ENCODE measurements at regions not wholly inside any gene's neighbourhood (a gene's known extent, or its start where the extent isn't known, plus 50 kb on each side); places are given as distances from the start of the nearest gene placed in this dataset.

DNA sequence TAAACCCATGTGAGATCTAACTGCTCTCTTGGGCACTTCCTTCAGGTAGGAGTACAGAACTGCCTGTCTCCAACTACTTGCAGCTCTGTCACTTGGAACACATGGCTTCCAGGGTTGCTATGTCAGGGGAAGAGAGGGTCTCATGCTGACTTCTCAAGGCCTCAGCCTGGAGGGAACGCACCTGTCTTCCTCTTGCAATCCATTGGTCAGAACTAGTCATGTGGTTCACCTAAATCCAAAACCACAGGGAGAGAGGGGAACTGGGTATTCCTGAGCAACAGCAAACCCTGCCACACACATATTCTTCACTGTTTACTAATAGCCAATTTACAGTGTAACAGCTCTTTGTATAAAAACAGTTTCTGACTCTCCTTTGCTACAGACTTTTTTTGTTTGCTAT lies 206.1 kb downstream of the KCNJ2 start:
- DNase-seq (ENCODE audit: low read depth in 1 of 2, low spot score in 1 of 2): no peak
- no peak overlapping the region for H3K27ac ChIP-seq (replicated peaks)
- no peaks in the 10 kb centered on the region for H3K27me3 ChIP-seq (ENCODE audit: insufficient read depth, poor library complexity, severe bottlenecking)
- no peak for TF ChIP-seq GABPA (IDR thresholded peaks at IDR 0.05; ENCODE audit: low read depth)
- TF ChIP-seq POLR2AphosphoS5 (IDR thresholded peaks at IDR 0.05; ENCODE audit: low read depth): no peak
- TF ChIP-seq, protein P1, sequence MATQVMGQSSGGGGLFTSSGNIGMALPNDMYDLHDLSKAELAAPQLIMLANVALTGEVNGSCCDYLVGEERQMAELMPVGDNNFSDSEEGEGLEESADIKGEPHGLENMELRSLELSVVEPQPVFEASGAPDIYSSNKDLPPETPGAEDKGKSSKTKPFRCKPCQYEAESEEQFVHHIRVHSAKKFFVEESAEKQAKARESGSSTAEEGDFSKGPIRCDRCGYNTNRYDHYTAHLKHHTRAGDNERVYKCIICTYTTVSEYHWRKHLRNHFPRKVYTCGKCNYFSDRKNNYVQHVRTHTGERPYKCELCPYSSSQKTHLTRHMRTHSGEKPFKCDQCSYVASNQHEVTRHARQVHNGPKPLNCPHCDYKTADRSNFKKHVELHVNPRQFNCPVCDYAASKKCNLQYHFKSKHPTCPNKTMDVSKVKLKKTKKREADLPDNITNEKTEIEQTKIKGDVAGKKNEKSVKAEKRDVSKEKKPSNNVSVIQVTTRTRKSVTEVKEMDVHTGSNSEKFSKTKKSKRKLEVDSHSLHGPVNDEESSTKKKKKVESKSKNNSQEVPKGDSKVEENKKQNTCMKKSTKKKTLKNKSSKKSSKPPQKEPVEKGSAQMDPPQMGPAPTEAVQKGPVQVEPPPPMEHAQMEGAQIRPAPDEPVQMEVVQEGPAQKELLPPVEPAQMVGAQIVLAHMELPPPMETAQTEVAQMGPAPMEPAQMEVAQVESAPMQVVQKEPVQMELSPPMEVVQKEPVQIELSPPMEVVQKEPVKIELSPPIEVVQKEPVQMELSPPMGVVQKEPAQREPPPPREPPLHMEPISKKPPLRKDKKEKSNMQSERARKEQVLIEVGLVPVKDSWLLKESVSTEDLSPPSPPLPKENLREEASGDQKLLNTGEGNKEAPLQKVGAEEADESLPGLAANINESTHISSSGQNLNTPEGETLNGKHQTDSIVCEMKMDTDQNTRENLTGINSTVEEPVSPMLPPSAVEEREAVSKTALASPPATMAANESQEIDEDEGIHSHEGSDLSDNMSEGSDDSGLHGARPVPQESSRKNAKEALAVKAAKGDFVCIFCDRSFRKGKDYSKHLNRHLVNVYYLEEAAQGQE (IDR thresholded peaks at IDR 0.05; ENCODE audit: insufficient replicate concordance, low read depth): no peak
- TF ChIP-seq, protein P2, sequence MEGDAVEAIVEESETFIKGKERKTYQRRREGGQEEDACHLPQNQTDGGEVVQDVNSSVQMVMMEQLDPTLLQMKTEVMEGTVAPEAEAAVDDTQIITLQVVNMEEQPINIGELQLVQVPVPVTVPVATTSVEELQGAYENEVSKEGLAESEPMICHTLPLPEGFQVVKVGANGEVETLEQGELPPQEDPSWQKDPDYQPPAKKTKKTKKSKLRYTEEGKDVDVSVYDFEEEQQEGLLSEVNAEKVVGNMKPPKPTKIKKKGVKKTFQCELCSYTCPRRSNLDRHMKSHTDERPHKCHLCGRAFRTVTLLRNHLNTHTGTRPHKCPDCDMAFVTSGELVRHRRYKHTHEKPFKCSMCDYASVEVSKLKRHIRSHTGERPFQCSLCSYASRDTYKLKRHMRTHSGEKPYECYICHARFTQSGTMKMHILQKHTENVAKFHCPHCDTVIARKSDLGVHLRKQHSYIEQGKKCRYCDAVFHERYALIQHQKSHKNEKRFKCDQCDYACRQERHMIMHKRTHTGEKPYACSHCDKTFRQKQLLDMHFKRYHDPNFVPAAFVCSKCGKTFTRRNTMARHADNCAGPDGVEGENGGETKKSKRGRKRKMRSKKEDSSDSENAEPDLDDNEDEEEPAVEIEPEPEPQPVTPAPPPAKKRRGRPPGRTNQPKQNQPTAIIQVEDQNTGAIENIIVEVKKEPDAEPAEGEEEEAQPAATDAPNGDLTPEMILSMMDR (IDR thresholded peaks at IDR 0.05; ENCODE audit: insufficient read depth, low read length): no peak
- no peak for TF ChIP-seq SPI1 (IDR thresholded peaks at IDR 0.05; ENCODE audit: borderline replicate concordance, low read depth)
- H3K4me3 ChIP-seq (replicated peaks; ENCODE audit: insufficient read depth, low read length): no peak overlapping the region

DNA sequence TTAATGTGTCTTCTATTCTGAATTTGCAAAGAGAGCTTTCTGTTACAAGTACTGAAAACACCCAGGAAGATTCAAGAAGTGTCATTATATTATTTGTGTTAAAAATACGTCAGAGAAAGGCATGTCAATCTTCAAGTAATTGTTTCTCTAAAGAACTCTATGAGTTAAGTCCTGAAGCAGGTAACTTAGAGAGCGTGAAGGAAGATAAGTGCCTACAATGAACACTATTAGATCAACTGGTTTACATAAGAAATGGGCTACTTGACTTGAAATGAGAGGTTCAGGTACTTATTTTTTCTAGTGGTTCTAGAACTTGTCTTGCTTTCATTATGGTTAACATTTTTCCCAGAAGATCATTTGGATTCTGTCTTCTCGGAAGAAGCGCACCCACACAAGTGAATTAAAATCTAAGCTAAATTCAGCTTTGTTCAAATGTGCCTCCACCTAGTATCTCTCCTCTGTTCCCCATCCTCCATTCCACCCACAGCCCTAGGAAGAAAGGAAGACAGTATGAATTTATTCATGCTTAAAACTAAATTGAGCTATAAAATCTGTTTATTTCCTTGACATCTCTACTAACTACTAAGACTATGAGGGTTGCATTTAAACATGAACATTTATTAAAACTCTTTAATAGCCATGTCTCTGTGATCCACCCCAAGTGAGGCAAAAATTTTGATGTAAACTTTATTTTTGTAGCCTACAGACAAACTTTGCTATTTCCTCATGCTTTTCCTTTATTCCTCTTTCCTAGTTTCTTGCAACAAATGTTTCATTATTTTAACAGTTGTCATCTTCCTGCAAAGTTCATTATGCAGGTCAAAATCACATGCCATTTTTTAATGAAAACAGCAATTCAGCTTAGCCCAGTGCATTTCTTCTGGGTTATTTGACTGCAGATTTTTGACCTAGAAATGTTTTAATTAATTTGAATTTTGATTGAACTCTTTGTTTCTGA lies 206.8 kb downstream of the KCNJ2 start:
- Histone ChIP-seq H3K4me3 (replicated peaks; ENCODE audit: insufficient read depth, low read length) (no peak overlapping the region), H3K27me3 (ENCODE audit: insufficient read depth, poor library complexity, severe bottlenecking) (no peaks in the 10 kb centered on the region), H3K27ac (replicated peaks) (no peak overlapping the region)
- DNase-seq (ENCODE audit: low read depth in 1 of 2, low spot score in 1 of 2): no peak
- no peak for TF ChIP-seq SPI1 (IDR thresholded peaks at IDR 0.05; ENCODE audit: borderline replicate concordance, low read depth)
- TF ChIP-seq, protein P2 (IDR thresholded peaks at IDR 0.05; ENCODE audit: insufficient read depth, low read length): no peak

DNA sequence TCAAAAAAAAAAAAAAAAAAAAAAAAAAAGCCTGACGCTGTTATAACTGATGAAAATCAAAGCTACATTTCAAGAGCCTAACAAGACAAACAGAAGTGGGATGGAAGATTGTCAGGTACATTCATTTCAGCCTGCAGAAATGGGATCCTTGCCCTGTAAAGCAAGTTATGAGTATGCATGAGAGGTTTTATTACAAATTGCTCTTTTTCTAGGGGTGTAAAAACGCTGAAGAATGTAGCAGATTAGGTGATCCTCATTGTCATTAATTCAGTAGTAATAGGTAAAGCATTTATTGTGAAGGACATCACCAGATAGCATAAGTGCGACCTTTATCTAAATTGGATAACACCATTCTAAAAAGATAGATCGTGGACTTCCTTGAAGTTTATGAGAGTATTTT lies 208.3 kb downstream of the KCNJ2 start:
- H3K4me3 ChIP-seq (replicated peaks; ENCODE audit: insufficient read depth, low read length): no peak overlapping the region
- TF ChIP-seq POLR2AphosphoS5 (IDR thresholded peaks at IDR 0.05; ENCODE audit: low read depth): no peak
- no peak for DNase-seq (ENCODE audit: low read depth in 1 of 2, low spot score in 1 of 2)
- no peak overlapping the region for H3K27ac ChIP-seq (replicated peaks)
- no peaks in the 10 kb centered on the region for H3K27me3 ChIP-seq (ENCODE audit: insufficient read depth, poor library complexity, severe bottlenecking)

DNA sequence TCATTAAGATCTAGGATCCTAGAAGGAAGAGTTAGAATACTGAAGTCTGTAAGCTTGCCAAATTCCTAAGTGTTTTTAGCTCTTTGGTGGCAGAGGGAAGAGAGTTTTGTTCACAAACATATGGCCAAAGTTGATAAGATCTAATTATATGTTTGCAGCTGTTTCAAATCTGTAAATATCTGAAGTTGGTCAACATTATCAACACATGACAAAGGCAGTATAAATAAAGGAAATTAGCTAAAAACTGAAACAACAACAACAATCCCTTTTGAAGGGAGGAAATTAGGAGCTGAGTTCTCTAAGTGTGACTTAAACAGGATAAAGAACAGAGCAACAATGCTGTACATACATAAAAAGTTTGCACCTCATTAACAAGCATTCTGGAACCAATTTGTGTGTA lies 208.7 kb downstream of the KCNJ2 start:
- Histone ChIP-seq H3K27me3 (ENCODE audit: insufficient read depth, poor library complexity, severe bottlenecking) (no peaks in the 10 kb centered on the region), H3K27ac (replicated peaks) (no peak overlapping the region), H3K4me3 (replicated peaks; ENCODE audit: insufficient read depth, low read length) (no peak overlapping the region)
- DNase-seq (ENCODE audit: low read depth in 1 of 2, low spot score in 1 of 2): no peak
- TF ChIP-seq POLR2AphosphoS5 (IDR thresholded peaks at IDR 0.05; ENCODE audit: low read depth) (no peak), SPI1 (IDR thresholded peaks at IDR 0.05; ENCODE audit: borderline replicate concordance, low read depth) (no peak), GABPA (IDR thresholded peaks at IDR 0.05; ENCODE audit: low read depth) (no peak)
- TF ChIP-seq, protein P2 (IDR thresholded peaks at IDR 0.05; ENCODE audit: insufficient read depth, low read length): no peak
- TF ChIP-seq, protein P1 (IDR thresholded peaks at IDR 0.05; ENCODE audit: insufficient replicate concordance, low read depth): no peak

All from HL-60 (cell line).